HepG2 (cell line): ENCODE measurements at regions not wholly inside any gene's neighbourhood (a gene's known extent, or its start where the extent isn't known, plus 50 kb on each side); places are given as distances from the start of the nearest gene placed in this dataset.

Experiments
- ATAC-seq: fragments of 200-7000 bp; cut with Tn5 transposase; 3 replicates; pipeline ENCODE4 v1.9.1; 2020; ENCODE audit warnings: mild to moderate bottlenecking, moderate library complexity
- BruUV-seq: library from RNA; stranded (reverse); fragments of 400-500 nt; replicated peaks from 2 replicates; lab custom pipeline; 2021; lab: Mats Ljungman, UMichigan
- CTCF ChIA-PET: fragments of 300-600 bp; formaldehyde crosslinking; extraction: SDS; loops from one replicate; lab custom pipeline; 2021; ENCODE audit warnings: low total read pairs, inconsistent platforms, low intra/inter-chr PET ratio; lab: Yijun Ruan, JAX
- POLR2A ChIA-PET: fragments of 350-600 bp; sonication (Branson Sonifier 250); formaldehyde crosslinking; loops from one replicate; lab custom pipeline; 2020; ENCODE audit warnings: antibody characterized with exemption, inconsistent platforms; lab: Yijun Ruan, JAX
- DNase-seq: peaks from one replicate; pipeline ENCODE4 v3.0.0-alpha.2; 2015; ENCODE audit warnings: low spot score
- FAIRE-seq: peaks from 3 replicates; lab custom pipeline; 2011; peaks lifted over from hg19 to GRCh38; lab: Jason Lieb, UNC
- H2AFZ ChIP-seq: one replicate; pipeline ENCODE4 v1.6.1; 2011; ENCODE audit warnings: low read length, inconsistent platforms
- H3K27ac ChIP-seq: fragments of 300-600 bp; 3 replicates; pipeline ENCODE4 v1.8.0; 2011; ENCODE audit warnings: mixed run types, mild to moderate bottlenecking, mixed read lengths, low read length, inconsistent platforms; ENCODE audit not compliant: insufficient read depth; ENCODE audit errors: extremely low read length
- H3K27me3 ChIP-seq, 2 experiments: fragments of 200-600 bp in 1 of 2; 2 replicates in 1 of 2; 3 replicates in 1 of 2; pipeline versions ENCODE4 v1.6.0 to v1.8.0; 2011; ENCODE audit warnings: low read length in 2 of 2, mild to moderate bottlenecking in 2 of 2, moderate library complexity in 2 of 2, inconsistent platforms in 1 of 2; ENCODE audit not compliant: insufficient read depth in 2 of 2, control insufficient read depth in 1 of 2
- H3K36me3 ChIP-seq, 2 experiments: fragments of 200-600 bp in 1 of 2; replicated peaks in 1 of 2; 2 replicates in 1 of 2; 3 replicates in 1 of 2; pipeline versions ENCODE4 v1.5.1 to v1.8.0; 2011; ENCODE audit warnings: low read length in 2 of 2, inconsistent platforms in 1 of 2; ENCODE audit not compliant: insufficient read depth in 2 of 2, control insufficient read depth in 1 of 2
- H3K4me1 ChIP-seq: 2 replicates; pipeline ENCODE4 v1.5.1; 2012; ENCODE audit warnings: low read length, inconsistent platforms; ENCODE audit not compliant: insufficient read depth
- H3K4me2 ChIP-seq: 2 replicates; pipeline ENCODE4 v1.6.0; 2011; ENCODE audit warnings: low read depth, low read length, inconsistent platforms
- H3K4me3 ChIP-seq, 3 experiments: fragments of 200-600 bp in 1 of 3; sonication (generic), shearing (Covaris generic) in 1 of 3; replicated peaks in 1 of 3; 2 replicates each; pipeline ENCODE4 v1.5.1; 2011 to 2016; ENCODE audit warnings: low read length in 3 of 3, inconsistent platforms in 2 of 3, low read depth in 2 of 3, mild to moderate bottlenecking in 2 of 3, control low read depth in 1 of 3, mixed read lengths in 1 of 3; ENCODE audit not compliant: insufficient read depth in 1 of 3
- H3K79me2 ChIP-seq: one replicate; pipeline ENCODE4 v1.6.1; 2011; ENCODE audit warnings: low read length, inconsistent platforms; ENCODE audit not compliant: insufficient read depth
- H3K9ac ChIP-seq: 2 replicates; pipeline ENCODE4 v1.6.0; 2011; ENCODE audit warnings: mild to moderate bottlenecking, low read depth, low read length, inconsistent platforms; ENCODE audit not compliant: insufficient read depth
- H3K9me3 ChIP-seq: 2 replicates; pipeline ENCODE4 v1.5.1; 2012; ENCODE audit warnings: mild to moderate bottlenecking, low read length
- H4K20me1 ChIP-seq: 2 replicates; pipeline ENCODE4 v1.6.0; 2011; ENCODE audit warnings: inconsistent platforms, mild to moderate bottlenecking, low read length, moderate library complexity; ENCODE audit not compliant: insufficient read depth
- ARID3A ChIP-seq: IDR thresholded peaks from 2 replicates; pipeline ENCODE4 v1.6.1; 2012; ENCODE audit warnings: low read depth, low read length, improper control_type of control experiment
- GLI4 ChIP-seq: sonication (generic); formaldehyde crosslinking; IDR thresholded peaks from 2 replicates; pipeline ENCODE4 v1.5.1; 2020; ENCODE audit warnings: missing genetic modification reagents, mild to moderate bottlenecking, moderate library complexity, borderline replicate concordance
- NONO ChIP-seq, 2 experiments: fragments of 450-650 bp in 1 of 2; sonication (generic) in 1 of 2; formaldehyde crosslinking in 1 of 2; IDR thresholded peaks in 1 of 2; conservative IDR thresholded peaks in 1 of 2; 2 replicates each; pipeline versions ENCODE4 v1.6.1 to v1.8.0; 2017 to 2022; ENCODE audit warnings: mild to moderate bottlenecking in 1 of 2, missing genetic modification reagents in 1 of 2, moderate library complexity in 1 of 2
- TGIF2 ChIP-seq: IDR thresholded peaks from 2 replicates; pipeline ENCODE4 v1.6.1; 2016; ENCODE audit warnings: control low read depth, missing compliant biosample characterization
- ZBTB42 ChIP-seq: sonication (generic); formaldehyde crosslinking; IDR thresholded peaks from 2 replicates; pipeline ENCODE4 v1.5.0; 2020; ENCODE audit warnings: mild to moderate bottlenecking, missing genetic modification reagents
- WGBS: methylation state at CpG from one replicate; pipeline ENCODE4 v1.1.6; 2017; ENCODE audit warnings: low lambda C conversion rate; 5-methylcytosine and 5-hydroxymethylcytosine counted together
- in situ Hi-C: cut with HindIII; loops from 2 replicates; pipeline ENCODE4 v1.10.0; 2017; ENCODE audit warnings: low pct_unique_long_range_greater_than_20kb; ENCODE audit not compliant: extremely low pct_ligation_motif_present
- intact Hi-C: fragments of 100-400 bp; cut with micrococcal nuclease; formaldehyde crosslinking; loops from one replicate; pipeline ENCODE4 v1.10.0; 2022; ENCODE audit not compliant: unreplicated experiment

DNA sequence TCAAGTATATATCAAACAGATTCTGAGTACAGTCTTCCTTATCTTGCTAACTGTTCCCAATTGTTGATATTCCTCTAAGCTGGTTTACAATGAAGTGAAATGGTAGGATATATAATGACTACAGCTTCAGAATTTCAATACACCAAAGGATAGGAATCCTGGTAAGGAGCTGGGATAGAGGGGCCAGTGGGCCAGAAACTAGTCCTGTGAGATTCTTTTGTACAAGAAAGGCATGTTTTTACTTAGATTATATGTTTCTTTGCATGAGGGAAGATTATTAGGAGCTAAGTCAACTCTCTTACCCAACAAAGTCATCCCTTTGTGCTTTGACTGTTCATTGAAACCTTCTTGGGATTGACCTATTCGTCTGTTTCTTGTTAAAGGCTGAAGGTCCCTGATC, 435.7 kb downstream of the PLK2 start:
- H3K9ac ChIP-seq = no peak overlapping the region
- WGBS = 0% methylated on average over 1 of the region's 1 CpG
- no peak overlapping the region for H3K4me3 ChIP-seq
- TF ChIP-seq NONO (IDR thresholded peaks at IDR 0.05) = no peak
- no peak for TF ChIP-seq NONO (CRISPR knock-in tag; conservative IDR thresholded peaks at IDR 0.05)
- TF ChIP-seq GLI4 (CRISPR knock-in tag) = no peak
- no peak for TF ChIP-seq ARID3A
- no peaks in the 10 kb centered on the region for H3K36me3 ChIP-seq
- no peak overlapping the region for H3K27ac ChIP-seq
- intact Hi-C loops = no loop called here
- ATAC-seq (no peak), FAIRE-seq (no peak), DNase-seq (no peak)
- ChIA-PET POLR2A (no interaction called here), CTCF (no interaction called here)
- H3K27me3 ChIP-seq = no peaks in the 10 kb centered on the region
- in situ Hi-C loops = no loop called here
- H3K4me2 ChIP-seq = no peak overlapping the region
- no TSS peak for BruUV-seq
- H3K4me1 ChIP-seq = no peaks in the 10 kb centered on the region
- H4K20me1 ChIP-seq = no peaks in the 10 kb centered on the region
- no peaks in the 10 kb centered on the region for H3K9me3 ChIP-seq
- no peak overlapping the region for H2AFZ ChIP-seq
- H3K79me2 ChIP-seq = no peaks in the 10 kb centered on the region

DNA sequence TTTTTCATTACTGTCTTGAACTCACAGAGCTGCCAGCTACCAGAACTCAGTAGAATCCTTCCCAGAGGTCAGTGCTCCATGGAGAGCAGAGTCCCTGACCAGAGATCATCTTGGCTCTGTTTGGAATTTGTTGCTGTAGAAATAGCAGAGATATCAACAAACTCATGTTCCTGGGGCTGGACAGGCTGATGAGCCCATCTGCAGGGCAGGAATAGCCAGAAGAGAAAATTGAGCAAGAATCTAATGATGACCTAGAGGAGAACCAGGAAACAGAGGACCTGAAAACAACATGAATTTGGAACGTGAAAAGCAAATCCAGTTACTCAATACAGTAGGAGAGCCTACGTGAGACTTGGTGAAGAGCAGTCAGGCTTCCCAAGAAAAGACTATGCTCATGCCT, 437.8 kb downstream of the PLK2 start:
- intact Hi-C loops = no loop called here
- no TSS peak for BruUV-seq
- DNase-seq = no peak

More for the DNA sequence above, 437.8 kb downstream of the PLK2 start:
- H3K4me1 ChIP-seq = no peaks in the 10 kb centered on the region
- no peak for TF ChIP-seq TGIF2
- no peak for TF ChIP-seq ZBTB42 (CRISPR knock-in tag)
- H3K36me3 ChIP-seq = no peaks in the 10 kb centered on the region
- no peak for FAIRE-seq
- ChIA-PET POLR2A (no interaction called here), CTCF (no interaction called here)
- in situ Hi-C loops = no loop called here
- H2AFZ ChIP-seq = no peak overlapping the region
- no peak overlapping the region for H3K27ac ChIP-seq
- no peak overlapping the region for H3K4me3 ChIP-seq
- no peak overlapping the region for H3K9ac ChIP-seq
- WGBS = 0% methylated on average over 2 of the region's 2 CpGs
- H4K20me1 ChIP-seq = no peaks in the 10 kb centered on the region
- ATAC-seq = no peak
- no peaks in the 10 kb centered on the region for H3K9me3 ChIP-seq
- no peak overlapping the region for H3K4me2 ChIP-seq
- H3K79me2 ChIP-seq = no peaks in the 10 kb centered on the region
- H3K27me3 ChIP-seq = no peaks in the 10 kb centered on the region
